Neural crest cell (in vitro differentiated cells): ENCODE measurements at regions not wholly inside any gene's neighbourhood (a gene's known extent, or its start where the extent isn't known, plus 50 kb on each side); places are given as distances from the start of the nearest gene placed in this dataset.

Source experiments
- DNase-seq: peaks from one replicate; pipeline ENCODE4 v3.0.0; 2021; ENCODE audit warnings: low read depth, mixed read lengths, low spot score
- H3K27ac Mint-ChIP-seq: one replicate; pipeline ENCODE4 v1.8.0; 2021; ENCODE audit warnings: mild to moderate bottlenecking, mixed read lengths; ENCODE audit not compliant: unreplicated experiment
- H3K27me3 Mint-ChIP-seq: 2 replicates; pipeline ENCODE4 v1.8.0; 2021; ENCODE audit warnings: low read depth, mild to moderate bottlenecking, mixed read lengths
- H3K36me3 Mint-ChIP-seq: 2 replicates; pipeline ENCODE4 v1.8.0; 2021; ENCODE audit warnings: low read depth, mild to moderate bottlenecking, mixed read lengths
- H3K4me1 Mint-ChIP-seq: 2 replicates; pipeline ENCODE4 v1.8.0; 2021; ENCODE audit warnings: mixed read lengths
- H3K4me3 Mint-ChIP-seq: one replicate; pipeline ENCODE4 v1.8.0; 2021; ENCODE audit warnings: mild to moderate bottlenecking, mixed read lengths
- H3K9me3 Mint-ChIP-seq: 2 replicates; pipeline ENCODE4 v1.8.0; 2021; ENCODE audit warnings: mixed read lengths
- CTCF ChIP-seq: fragments of 200-600 bp; sonication (generic); conservative IDR thresholded peaks from 2 replicates; pipeline ENCODE4 v1.5.0; 2021; ENCODE audit warnings: antibody characterized with exemption, mild to moderate bottlenecking

DNA sequence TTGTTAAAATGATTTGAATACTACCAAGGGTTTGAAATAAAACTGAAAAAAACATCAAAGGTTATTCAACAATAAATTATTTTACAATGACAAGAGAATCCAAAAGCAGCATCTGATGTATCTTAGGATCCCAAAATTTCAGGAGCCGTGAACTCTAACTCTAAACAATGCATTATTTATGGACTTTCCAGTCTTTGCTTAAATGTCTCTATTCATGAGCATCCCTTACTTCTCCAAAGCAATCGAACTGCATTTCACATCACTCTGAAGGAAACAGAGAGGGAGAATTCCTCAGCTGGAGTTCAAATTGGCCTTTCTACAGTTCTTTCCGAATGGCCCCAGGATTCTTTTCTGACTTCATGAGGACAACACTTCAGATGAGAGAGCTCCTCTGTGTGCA is 229.1 kb downstream of the CBLN4 start:
- Mint-ChIP-seq H3K4me1 (no peaks in the 10 kb centered on the region), H3K27ac (no peak overlapping the region), H3K36me3 (no peaks in the 10 kb centered on the region), H3K4me3 (no peak overlapping the region), H3K9me3 (peaks cover 6% of the 10 kb centered on the region), H3K27me3 (no peaks in the 10 kb centered on the region)
- DNase-seq: no peak
- TF ChIP-seq CTCF: no peak

GRCh38 chr20:55774628-55775027 is 230.7 kb downstream of the CBLN4 start:
- TF ChIP-seq CTCF: no peak
- Mint-ChIP-seq H3K4me1 (no peaks in the 10 kb centered on the region), H3K27ac (no peak overlapping the region), H3K9me3 (peaks cover 6% of the 10 kb centered on the region), H3K27me3 (no peaks in the 10 kb centered on the region), H3K4me3 (no peak overlapping the region), H3K36me3 (no peaks in the 10 kb centered on the region)
- DNase-seq: no peak

GRCh38 chr20:55761797-55762196 is 243.5 kb downstream of the CBLN4 start:
- no peaks in the 10 kb centered on the region for H3K4me1 Mint-ChIP-seq
- no peak overlapping the region for H3K27ac Mint-ChIP-seq
- H3K4me3 Mint-ChIP-seq: no peak overlapping the region
- TF ChIP-seq CTCF: no peak
- H3K27me3 Mint-ChIP-seq: peaks cover 2% of the 10 kb centered on the region
- H3K36me3 Mint-ChIP-seq: peaks cover 4% of the 10 kb centered on the region
- peaks cover 20% of the 10 kb centered on the region for H3K9me3 Mint-ChIP-seq
- DNase-seq: no peak

GRCh38 chr20:55761100-55761499 is 244.2 kb downstream of the CBLN4 start:
- no peak for TF ChIP-seq CTCF
- no peak overlapping the region for H3K4me3 Mint-ChIP-seq
- no peaks in the 10 kb centered on the region for H3K4me1 Mint-ChIP-seq
- peaks cover 4% of the 10 kb centered on the region for H3K36me3 Mint-ChIP-seq
- DNase-seq: no peak
- peaks cover 2% of the 10 kb centered on the region for H3K27me3 Mint-ChIP-seq
- peaks cover 16% of the 10 kb centered on the region for H3K9me3 Mint-ChIP-seq
- no peak overlapping the region for H3K27ac Mint-ChIP-seq

DNA sequence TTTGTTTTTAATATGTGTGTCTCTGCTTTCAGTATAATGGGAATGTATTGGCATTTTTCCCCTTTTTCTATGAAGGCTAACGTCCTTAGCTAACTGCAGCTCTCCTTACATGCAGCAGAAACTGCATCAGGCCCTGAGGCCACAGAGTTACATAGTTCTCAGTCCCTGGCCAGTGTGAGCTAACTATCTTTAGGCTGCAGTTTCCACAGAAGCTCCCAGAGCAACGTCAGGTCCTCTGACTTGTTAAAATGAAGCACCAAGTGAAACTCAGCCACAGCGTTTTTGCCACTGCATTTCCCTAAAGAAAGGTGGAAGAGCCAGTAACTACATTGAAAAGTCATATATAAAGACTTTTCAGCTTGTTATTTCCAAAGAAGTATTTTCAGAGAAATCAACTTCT is 244.7 kb downstream of the CBLN4 start:
- no peak for DNase-seq
- Mint-ChIP-seq H3K27me3 (peaks cover 2% of the 10 kb centered on the region), H3K27ac (no peak overlapping the region), H3K36me3 (peaks cover 4% of the 10 kb centered on the region), H3K4me1 (no peaks in the 10 kb centered on the region), H3K9me3 (peaks cover 14% of the 10 kb centered on the region), H3K4me3 (no peak overlapping the region)
- no peak for TF ChIP-seq CTCF

GRCh38 chr20:55755861-55756260 is 249.5 kb downstream of the CBLN4 start:
- DNase-seq: no peak
- TF ChIP-seq CTCF: no peak
- Mint-ChIP-seq H3K27ac (no peak overlapping the region), H3K9me3 (peaks cover 5% of the 10 kb centered on the region), H3K27me3 (peaks cover 2% of the 10 kb centered on the region), H3K4me3 (no peak overlapping the region), H3K36me3 (no peaks in the 10 kb centered on the region), H3K4me1 (no peaks in the 10 kb centered on the region)
